GM12874 (cell line): ENCODE measurements at regions not wholly inside any gene's neighbourhood (a gene's known extent, or its start where the extent isn't known, plus 50 kb on each side); places are given as distances from the start of the nearest gene placed in this dataset.

Experiments
- CTCF ChIP-seq: IDR thresholded peaks from 2 replicates; pipeline ENCODE4 v1.5.1; 2011; ENCODE audit warnings: low read depth, mild to moderate bottlenecking, control low read depth, low read length, moderate library complexity; ENCODE audit not compliant: insufficient read depth

- no peak for TF ChIP-seq CTCF
These were observed 614.8 kb upstream of the BCHE start for GRCh38 chr3:166451997-166452396.

GRCh38 chr3:166447513-166447912 lies 610.3 kb upstream of the BCHE start:
- TF ChIP-seq CTCF, result no peak

GRCh38 chr3:166446986-166447385 lies 609.8 kb upstream of the BCHE start:
- TF ChIP-seq CTCF, result no peak

GRCh38 chr3:166446291-166446690 lies 609.1 kb upstream of the BCHE start:
- no peak for TF ChIP-seq CTCF

- TF ChIP-seq CTCF, result no peak
These were observed 608.6 kb upstream of the BCHE start for GRCh38 chr3:166445865-166446264.

GRCh38 chr3:166444756-166445155 lies 607.5 kb upstream of the BCHE start:
- TF ChIP-seq CTCF, result no peak

GRCh38 chr3:166444336-166444735 lies 607.1 kb upstream of the BCHE start:
- TF ChIP-seq CTCF, result no peak

- no peak for TF ChIP-seq CTCF
These were observed 598.3 kb upstream of the BCHE start for GRCh38 chr3:166435469-166436057.
